ENCODE measurements at regions not wholly inside any gene's neighbourhood (a gene's known extent, or its start where the extent isn't known, plus 50 kb on each side); places are given as distances from the start of the nearest gene placed in this dataset.

DNA sequence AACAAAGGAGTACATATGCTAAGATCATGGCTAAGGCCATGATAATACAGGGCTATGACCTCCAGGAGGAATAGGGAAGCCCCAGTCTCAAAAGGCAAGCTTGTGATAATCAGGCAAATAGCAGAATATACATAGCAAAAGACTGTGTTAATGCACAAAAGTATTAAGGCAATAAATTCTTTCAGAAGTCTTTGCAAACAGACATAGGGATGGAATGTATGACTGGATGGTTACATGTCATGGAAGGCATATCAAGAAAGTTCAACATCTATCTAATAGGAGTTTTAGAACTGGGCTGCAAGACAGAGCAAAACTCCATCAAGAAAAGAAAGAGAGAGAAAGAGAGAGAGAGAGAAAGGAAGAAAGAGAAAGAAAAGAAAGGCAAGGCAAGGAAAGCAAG, 264.5 kb upstream of the CDH6 start:
- no peak for DNase-seq (ENCODE audit: low read depth)
- H3K4me3 ChIP-seq (ENCODE audit: control insufficient read depth, low read depth, low read length) = no peak overlapping the region
- TF ChIP-seq, protein P1, sequence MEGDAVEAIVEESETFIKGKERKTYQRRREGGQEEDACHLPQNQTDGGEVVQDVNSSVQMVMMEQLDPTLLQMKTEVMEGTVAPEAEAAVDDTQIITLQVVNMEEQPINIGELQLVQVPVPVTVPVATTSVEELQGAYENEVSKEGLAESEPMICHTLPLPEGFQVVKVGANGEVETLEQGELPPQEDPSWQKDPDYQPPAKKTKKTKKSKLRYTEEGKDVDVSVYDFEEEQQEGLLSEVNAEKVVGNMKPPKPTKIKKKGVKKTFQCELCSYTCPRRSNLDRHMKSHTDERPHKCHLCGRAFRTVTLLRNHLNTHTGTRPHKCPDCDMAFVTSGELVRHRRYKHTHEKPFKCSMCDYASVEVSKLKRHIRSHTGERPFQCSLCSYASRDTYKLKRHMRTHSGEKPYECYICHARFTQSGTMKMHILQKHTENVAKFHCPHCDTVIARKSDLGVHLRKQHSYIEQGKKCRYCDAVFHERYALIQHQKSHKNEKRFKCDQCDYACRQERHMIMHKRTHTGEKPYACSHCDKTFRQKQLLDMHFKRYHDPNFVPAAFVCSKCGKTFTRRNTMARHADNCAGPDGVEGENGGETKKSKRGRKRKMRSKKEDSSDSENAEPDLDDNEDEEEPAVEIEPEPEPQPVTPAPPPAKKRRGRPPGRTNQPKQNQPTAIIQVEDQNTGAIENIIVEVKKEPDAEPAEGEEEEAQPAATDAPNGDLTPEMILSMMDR (IDR thresholded peaks at IDR 0.05; ENCODE audit: control insufficient read depth, insufficient read depth, low read depth, low read length, missing control alignments) = no peak

DNA sequence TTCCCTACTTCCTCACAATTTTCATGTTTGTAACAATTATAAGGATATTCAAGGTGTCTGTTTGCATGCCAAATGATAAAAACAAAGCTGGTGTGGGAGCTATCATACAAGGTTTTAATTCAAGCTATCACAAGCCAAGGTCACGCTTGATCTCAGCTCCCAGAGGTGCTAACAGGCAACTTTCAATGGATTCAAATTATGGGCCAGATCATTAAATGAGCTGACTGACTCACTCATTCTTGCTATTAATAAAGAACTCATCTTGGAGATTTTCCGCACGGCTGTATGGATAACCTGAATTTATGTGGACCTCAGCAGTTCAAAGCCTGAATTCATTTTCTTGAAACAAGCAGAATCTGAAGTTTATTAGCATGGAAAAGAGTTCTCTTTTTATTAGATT, 267.3 kb upstream of the CDH6 start:
- no peak for DNase-seq (ENCODE audit: low read depth)
- no peak overlapping the region for H3K4me3 ChIP-seq (ENCODE audit: control insufficient read depth, low read depth, low read length)
- TF ChIP-seq, protein P1 (IDR thresholded peaks at IDR 0.05; ENCODE audit: control insufficient read depth, insufficient read depth, low read depth, low read length, missing control alignments) = no peak

DNA sequence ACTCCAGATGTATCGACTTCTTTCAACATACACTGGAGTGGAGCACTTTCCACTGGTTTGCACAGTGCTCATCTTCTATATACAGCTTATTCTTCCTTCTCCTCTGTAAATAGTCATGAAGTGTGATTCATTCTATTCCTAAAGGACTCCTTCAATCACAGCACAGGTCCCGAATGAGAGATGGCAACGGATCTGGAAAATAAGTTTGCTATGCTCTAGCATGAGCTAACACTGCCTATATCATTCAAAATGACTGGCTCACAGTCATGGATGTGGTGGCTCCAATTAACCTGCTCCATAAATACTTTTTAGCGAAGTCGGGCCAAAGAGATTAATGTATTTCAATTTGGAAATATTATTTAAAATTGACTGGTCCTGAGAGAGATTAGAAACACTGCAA, 272.1 kb upstream of the CDH6 start:
- no peak for DNase-seq (ENCODE audit: low read depth)
- H3K4me3 ChIP-seq (ENCODE audit: control insufficient read depth, low read depth, low read length) = no peak overlapping the region
- TF ChIP-seq, protein P1 (IDR thresholded peaks at IDR 0.05; ENCODE audit: control insufficient read depth, insufficient read depth, low read depth, low read length, missing control alignments) = no peak

DNA sequence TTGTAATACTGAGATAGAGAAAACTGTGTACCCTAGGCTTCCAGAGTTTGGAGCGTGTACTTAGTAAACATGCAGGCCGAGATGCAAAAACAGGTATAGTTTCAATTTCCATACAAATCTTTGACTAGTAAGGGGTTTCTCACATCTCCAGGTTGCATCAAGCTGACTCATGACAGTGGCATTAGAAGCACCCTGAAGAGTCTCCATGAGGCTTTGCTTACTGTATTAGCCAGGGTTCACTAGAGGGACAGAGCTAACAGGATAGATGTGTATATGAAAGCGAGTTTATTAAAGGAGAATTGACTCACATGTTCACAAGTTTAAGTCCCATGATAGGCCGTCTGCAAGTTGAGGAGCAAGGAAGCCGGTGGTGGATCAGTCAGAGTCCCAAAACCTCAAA, 275.3 kb upstream of the CDH6 start:
- TF ChIP-seq, protein P1 (IDR thresholded peaks at IDR 0.05; ENCODE audit: control insufficient read depth, insufficient read depth, low read depth, low read length, missing control alignments) = no peak
- no peak overlapping the region for H3K4me3 ChIP-seq (ENCODE audit: control insufficient read depth, low read depth, low read length)
- DNase-seq (ENCODE audit: low read depth) = no peak

DNA sequence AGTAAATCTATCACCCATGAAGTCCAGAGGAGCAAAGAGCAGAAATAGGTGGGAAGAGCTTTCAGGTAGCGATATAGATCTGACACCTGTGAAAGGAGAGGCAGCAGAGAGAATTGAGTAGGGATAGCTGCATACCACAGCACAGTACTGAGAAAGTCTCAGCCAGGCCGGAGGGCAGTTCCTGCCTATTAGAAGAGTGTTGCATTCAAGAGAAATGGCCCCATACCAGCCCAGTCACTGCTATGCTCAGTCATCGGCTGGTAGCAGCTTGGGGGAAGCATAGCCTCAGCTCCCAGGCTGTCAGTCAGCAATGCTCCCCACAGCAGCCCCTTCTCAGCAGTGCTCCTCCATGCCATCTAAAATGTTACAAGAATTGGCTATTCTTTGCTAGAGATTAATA, 285.1 kb upstream of the CDH6 start:
- H3K4me3 ChIP-seq (ENCODE audit: control insufficient read depth, low read depth, low read length) = no peak overlapping the region
- TF ChIP-seq, protein P1 (IDR thresholded peaks at IDR 0.05; ENCODE audit: control insufficient read depth, insufficient read depth, low read depth, low read length, missing control alignments) = no peak
- no peak for DNase-seq (ENCODE audit: low read depth)

DNA sequence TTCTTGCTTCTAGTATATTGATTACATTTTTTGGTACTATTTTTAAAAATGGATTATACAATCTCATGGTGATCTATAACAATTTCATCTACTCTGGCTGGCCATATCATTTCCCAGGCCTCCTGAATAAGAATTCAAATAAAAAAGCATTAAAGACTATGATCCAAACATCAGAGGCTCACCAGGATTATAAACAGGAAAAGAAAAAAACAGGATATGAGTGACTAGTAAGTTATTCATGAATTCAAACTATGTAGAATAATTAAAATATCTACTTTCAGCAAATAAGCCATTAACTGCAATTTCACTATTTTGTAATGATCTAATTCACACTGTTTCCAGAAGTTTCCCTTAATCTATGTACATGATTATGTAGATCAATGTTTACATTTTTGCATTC, 293.1 kb upstream of the CDH6 start:
- DNase-seq (ENCODE audit: low read depth) = no peak
- no peak overlapping the region for H3K4me3 ChIP-seq (ENCODE audit: control insufficient read depth, low read depth, low read length)
- TF ChIP-seq, protein P1 (IDR thresholded peaks at IDR 0.05; ENCODE audit: control insufficient read depth, insufficient read depth, low read depth, low read length, missing control alignments) = no peak

DNA sequence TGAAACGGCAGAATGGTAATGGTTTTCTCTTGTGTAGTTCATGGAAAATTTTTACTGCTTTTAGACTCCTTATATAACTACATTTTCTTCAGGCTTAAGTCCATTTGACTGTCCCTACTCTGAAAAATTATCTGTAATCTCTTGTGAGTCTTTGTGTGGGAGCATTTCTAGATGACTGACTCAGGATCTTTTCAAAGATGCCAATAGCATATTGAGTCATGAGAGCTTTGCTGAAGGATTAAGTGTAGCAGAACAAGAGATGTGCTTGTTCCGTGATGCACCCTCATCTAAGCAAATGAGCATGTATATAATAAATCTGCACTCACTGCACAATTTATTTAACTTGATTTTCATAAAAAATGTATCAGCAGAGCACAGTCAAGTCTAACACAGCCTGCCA, 298.7 kb upstream of the CDH6 start:
- no peak for DNase-seq (ENCODE audit: low read depth)
- TF ChIP-seq, protein P1 (IDR thresholded peaks at IDR 0.05; ENCODE audit: control insufficient read depth, insufficient read depth, low read depth, low read length, missing control alignments) = no peak
- H3K4me3 ChIP-seq (ENCODE audit: control insufficient read depth, low read depth, low read length) = no peak overlapping the region

All from AG09309 (cell line).